Left lung (tissue), 4 donors: ENCODE measurements at regions not wholly inside any gene's neighbourhood (a gene's known extent, or its start where the extent isn't known, plus 50 kb on each side); places are given as distances from the start of the nearest gene placed in this dataset.

Source experiments
- ATAC-seq: fragments of 200-7000 bp; cut with Tn5 transposase; one replicate; pipeline ENCODE4 v1.9.1; 2020; ENCODE audit warnings: moderate library complexity
- DNase-seq, 4 donors: peaks; one replicate each; pipeline ENCODE4 v3.0.0-alpha.2; 2013 to 2020
- H3K27ac ChIP-seq, 2 donors: fragments of 200-600 bp; sonication (generic) in 1 of 2; one replicate each; pipeline versions ENCODE4 v1.5.0 to v1.8.0; 2020 to 2021
- H3K27me3 ChIP-seq, 2 donors: fragments of 200-600 bp; sonication (generic) in 1 of 2; one replicate each; pipeline versions ENCODE4 v1.5.0 to v1.8.0; 2020 to 2021
- H3K36me3 ChIP-seq, 2 donors: fragments of 200-600 bp; sonication (generic) in 1 of 2; one replicate each; pipeline versions ENCODE4 v1.5.0 to v1.8.0; 2020 to 2021
- H3K4me1 ChIP-seq, 2 donors: fragments of 200-600 bp; one replicate each; pipeline ENCODE4 v1.8.0; 2021
- H3K4me3 ChIP-seq, 2 donors: fragments of 200-600 bp; sonication (generic) in 1 of 2; one replicate each; pipeline versions ENCODE4 v1.5.0 to v1.8.0; 2020 to 2021; ENCODE audit warnings: mild to moderate bottlenecking in 1 of 2
- H3K9me3 ChIP-seq, 2 donors: fragments of 200-600 bp; sonication (generic) in 1 of 2; one replicate each; pipeline versions ENCODE4 v1.5.0 to v1.8.0; 2020 to 2021
- CTCF ChIP-seq, 2 donors: fragments of 200-600 bp; sonication (generic) in 1 of 2; IDR thresholded peaks; one replicate each; pipeline versions ENCODE4 v1.5.0 to v1.8.0; 2021; ENCODE audit warnings: antibody characterized with exemption in 2 of 2
- intact Hi-C, 2 donors: fragments of 100-400 bp; cut with DNase I; formaldehyde crosslinking; loops; one replicate each; pipeline versions ENCODE4 v1.11.2 to v1.14.2; 2022
- donor health status: DM: no; HTN: yes; CAD: no.
- donor health status: DM: no; HTN: no; CAD: no.

- H3K4me1 ChIP-seq: peaks cover 0 to 3% of the 10 kb centered on the region in 2 donors
- DNase-seq (no peak), ATAC-seq (no peak)
- no peak overlapping the region for H3K27ac ChIP-seq
- no peak overlapping the region for H3K4me3 ChIP-seq
- intact Hi-C loops: no loop called here
- no peaks in the 10 kb centered on the region for H3K9me3 ChIP-seq
- H3K27me3 ChIP-seq: no peaks in the 10 kb centered on the region
- H3K36me3 ChIP-seq: no peaks in the 10 kb centered on the region
- no peak for TF ChIP-seq CTCF (IDR thresholded peaks at IDR 0.05)
Measured at GRCh38 chr5:113808956-113809355, 295.5 kb downstream of the YTHDC2 start.

- intact Hi-C loops: no loop called here
- DNase-seq (peak in 1 of 4 donors; percentile 25), ATAC-seq (no peak)
- Histone ChIP-seq H3K4me1 (peaks cover 0 to 3% of the 10 kb centered on the region in 2 donors), H3K9me3 (no peaks in the 10 kb centered on the region), H3K4me3 (no peak overlapping the region), H3K36me3 (no peaks in the 10 kb centered on the region), H3K27ac (no peak overlapping the region), H3K27me3 (no peaks in the 10 kb centered on the region)
- no peak for TF ChIP-seq CTCF (IDR thresholded peaks at IDR 0.05)
Measured at GRCh38 chr5:113809626-113810025, 296.1 kb downstream of the YTHDC2 start.

GRCh38 chr5:113813466-113813865 is 300.0 kb downstream of the YTHDC2 start:
- Histone ChIP-seq H3K4me1 (no peaks in the 10 kb centered on the region), H3K4me3 (no peak overlapping the region), H3K27me3 (no peaks in the 10 kb centered on the region), H3K9me3 (no peaks in the 10 kb centered on the region), H3K36me3 (no peaks in the 10 kb centered on the region), H3K27ac (no peak overlapping the region)
- TF ChIP-seq CTCF (IDR thresholded peaks at IDR 0.05): no peak
- DNase-seq: no peak
- no peak for ATAC-seq
- intact Hi-C loops: no loop called here

GRCh38 chr5:113817683-113818082 is 304.2 kb downstream of the YTHDC2 start:
- intact Hi-C loops: no loop called here
- H3K9me3 ChIP-seq: no peaks in the 10 kb centered on the region
- no peak overlapping the region for H3K4me3 ChIP-seq
- no peaks in the 10 kb centered on the region for H3K27me3 ChIP-seq
- H3K27ac ChIP-seq: no peak overlapping the region
- TF ChIP-seq CTCF (IDR thresholded peaks at IDR 0.05): no peak
- no peaks in the 10 kb centered on the region for H3K36me3 ChIP-seq
- H3K4me1 ChIP-seq: no peaks in the 10 kb centered on the region
- DNase-seq: no peak
- no peak for ATAC-seq

GRCh38 chr5:113823696-113824095 is 310.2 kb downstream of the YTHDC2 start:
- no peak for TF ChIP-seq CTCF (IDR thresholded peaks at IDR 0.05)
- Histone ChIP-seq H3K4me1 (no peaks in the 10 kb centered on the region), H3K9me3 (peaks cover 0 to 4% of the 10 kb centered on the region in 2 donors), H3K4me3 (no peak overlapping the region), H3K36me3 (no peaks in the 10 kb centered on the region), H3K27ac (no peak overlapping the region), H3K27me3 (no peaks in the 10 kb centered on the region)
- intact Hi-C loops: no loop called here
- ATAC-seq (no peak), DNase-seq (peak in 1 of 4 donors; percentile 41)
